Hepatocyte (in vitro differentiated cells): ENCODE measurements at regions not wholly inside any gene's neighbourhood (a gene's known extent, or its start where the extent isn't known, plus 50 kb on each side); places are given as distances from the start of the nearest gene placed in this dataset.

Experiments
- CTCF ChIP-seq: fragments of 200-600 bp; sonication (generic); IDR thresholded peaks from 2 replicates; pipeline ENCODE4 v1.5.1; 2016; ENCODE audit warnings: antibody characterized with exemption, mild to moderate bottlenecking; ENCODE audit not compliant: poor library complexity
- EZH2 ChIP-seq: fragments of 200-600 bp; sonication (generic); IDR thresholded peaks from 2 replicates; pipeline ENCODE4 v1.6.1; 2016; ENCODE audit warnings: antibody characterized with exemption, mild to moderate bottlenecking, borderline replicate concordance
- EZH2phosphoT487 ChIP-seq: fragments of 200-600 bp; sonication (generic); IDR thresholded peaks from one replicate; pipeline ENCODE4 v1.6.1; 2018; ENCODE audit warnings: antibody characterized with exemption, mild to moderate bottlenecking, low read depth, moderate library complexity; ENCODE audit not compliant: unreplicated experiment, severe bottlenecking

GRCh38 chr7:131637859-131638258, 81.4 kb upstream of the PODXL start:
- TF ChIP-seq EZH2phosphoT487 = no peak
- no peak for TF ChIP-seq EZH2
- TF ChIP-seq CTCF = no peak
